ENCODE measurements at regions not wholly inside any gene's neighbourhood (a gene's known extent, or its start where the extent isn't known, plus 50 kb on each side); places are given as distances from the start of the nearest gene placed in this dataset.

- H3K27ac ChIP-seq (ENCODE audit: low read depth, low read length): no peak overlapping the region
- DNase-seq (ENCODE audit: low read depth in 4 of 6, low spot score in 6 of 6): no peak
- peaks cover 1% of the 10 kb centered on the region for H3K9me3 ChIP-seq (ENCODE audit: control insufficient read depth, insufficient read depth, low read length)
- H3K4me3 ChIP-seq (ENCODE audit: low read depth, low read length): no peak overlapping the region
- H3K27me3 ChIP-seq (ENCODE audit: control insufficient read depth, insufficient read depth, low read length): no peaks in the 10 kb centered on the region
- H3K4me1 ChIP-seq (ENCODE audit: control insufficient read depth, insufficient read depth, low read length): no peaks in the 10 kb centered on the region
- 65% methylated on average over 2 of the region's 5 CpGs for WGBS (ENCODE audit: insufficient coverage)
- no peaks in the 10 kb centered on the region for H3K36me3 ChIP-seq (ENCODE audit: control insufficient read depth, insufficient read depth, low read length)
These were observed 154.8 kb upstream of the TOM1L1 start for GRCh38 chr17:54745862-54746261.

- no CpG with 5 or more reads among the region's 1 CpG for WGBS (ENCODE audit: insufficient coverage)
- no peak for DNase-seq (ENCODE audit: low read depth in 4 of 6, low spot score in 6 of 6)
- H3K4me1 ChIP-seq (ENCODE audit: control insufficient read depth, insufficient read depth, low read length): no peaks in the 10 kb centered on the region
- no peak overlapping the region for H3K27ac ChIP-seq (ENCODE audit: low read depth, low read length)
- no peaks in the 10 kb centered on the region for H3K27me3 ChIP-seq (ENCODE audit: control insufficient read depth, insufficient read depth, low read length)
- H3K4me3 ChIP-seq (ENCODE audit: low read depth, low read length): no peak overlapping the region
- peaks cover 1% of the 10 kb centered on the region for H3K9me3 ChIP-seq (ENCODE audit: control insufficient read depth, insufficient read depth, low read length)
- H3K36me3 ChIP-seq (ENCODE audit: control insufficient read depth, insufficient read depth, low read length): no peaks in the 10 kb centered on the region
These were observed 151.5 kb upstream of the TOM1L1 start for GRCh38 chr17:54749157-54749556.

- no peak for DNase-seq (ENCODE audit: low read depth in 4 of 6, low spot score in 6 of 6)
- 79% methylated on average over 10 of the region's 15 CpGs for WGBS (ENCODE audit: insufficient coverage)
- H3K4me1 ChIP-seq (ENCODE audit: control insufficient read depth, insufficient read depth, low read length): no peaks in the 10 kb centered on the region
- H3K27me3 ChIP-seq (ENCODE audit: control insufficient read depth, insufficient read depth, low read length): no peaks in the 10 kb centered on the region
- H3K9me3 ChIP-seq (ENCODE audit: control insufficient read depth, insufficient read depth, low read length): no peaks in the 10 kb centered on the region
- no peak overlapping the region for H3K4me3 ChIP-seq (ENCODE audit: low read depth, low read length)
- no peak overlapping the region for H3K27ac ChIP-seq (ENCODE audit: low read depth, low read length)
- no peaks in the 10 kb centered on the region for H3K36me3 ChIP-seq (ENCODE audit: control insufficient read depth, insufficient read depth, low read length)
These were observed 146.1 kb upstream of the TOM1L1 start for GRCh38 chr17:54754560-54754959.

GRCh38 chr17:54760836-54761235, 139.8 kb upstream of the TOM1L1 start:
- Histone ChIP-seq H3K9me3 (ENCODE audit: control insufficient read depth, insufficient read depth, low read length) (no peaks in the 10 kb centered on the region), H3K4me1 (ENCODE audit: control insufficient read depth, insufficient read depth, low read length) (no peaks in the 10 kb centered on the region), H3K36me3 (ENCODE audit: control insufficient read depth, insufficient read depth, low read length) (no peaks in the 10 kb centered on the region), H3K4me3 (ENCODE audit: low read depth, low read length) (no peak overlapping the region), H3K27ac (ENCODE audit: low read depth, low read length) (no peak overlapping the region), H3K27me3 (ENCODE audit: control insufficient read depth, insufficient read depth, low read length) (no peaks in the 10 kb centered on the region)
- DNase-seq (ENCODE audit: low read depth in 4 of 6, low spot score in 6 of 6): no peak
- WGBS (ENCODE audit: insufficient coverage): no CpG with 5 or more reads among the region's 3 CpGs

GRCh38 chr17:54770836-54771235, 129.8 kb upstream of the TOM1L1 start:
- Histone ChIP-seq H3K27ac (ENCODE audit: low read depth, low read length) (no peak overlapping the region), H3K36me3 (ENCODE audit: control insufficient read depth, insufficient read depth, low read length) (no peaks in the 10 kb centered on the region), H3K4me3 (ENCODE audit: low read depth, low read length) (no peak overlapping the region), H3K27me3 (ENCODE audit: control insufficient read depth, insufficient read depth, low read length) (no peaks in the 10 kb centered on the region), H3K9me3 (ENCODE audit: control insufficient read depth, insufficient read depth, low read length) (no peaks in the 10 kb centered on the region), H3K4me1 (ENCODE audit: control insufficient read depth, insufficient read depth, low read length) (no peaks in the 10 kb centered on the region)
- DNase-seq (ENCODE audit: low read depth in 4 of 6, low spot score in 6 of 6): peak in 1 of 6 donors; percentile 67
- WGBS (ENCODE audit: insufficient coverage): no CpG with 5 or more reads among the region's 2 CpGs

- no peaks in the 10 kb centered on the region for H3K36me3 ChIP-seq (ENCODE audit: control insufficient read depth, insufficient read depth, low read length)
- no peaks in the 10 kb centered on the region for H3K27me3 ChIP-seq (ENCODE audit: control insufficient read depth, insufficient read depth, low read length)
- WGBS (ENCODE audit: insufficient coverage): no CpG with 5 or more reads among the region's 1 CpG
- no peak overlapping the region for H3K4me3 ChIP-seq (ENCODE audit: low read depth, low read length)
- no peaks in the 10 kb centered on the region for H3K9me3 ChIP-seq (ENCODE audit: control insufficient read depth, insufficient read depth, low read length)
- DNase-seq (ENCODE audit: low read depth in 4 of 6, low spot score in 6 of 6): no peak
- H3K27ac ChIP-seq (ENCODE audit: low read depth, low read length): no peak overlapping the region
- H3K4me1 ChIP-seq (ENCODE audit: control insufficient read depth, insufficient read depth, low read length): no peaks in the 10 kb centered on the region
These were observed 129.2 kb upstream of the TOM1L1 start for GRCh38 chr17:54771409-54771915.

- H3K36me3 ChIP-seq (ENCODE audit: control insufficient read depth, insufficient read depth, low read length): no peaks in the 10 kb centered on the region
- H3K27me3 ChIP-seq (ENCODE audit: control insufficient read depth, insufficient read depth, low read length): no peaks in the 10 kb centered on the region
- no peak overlapping the region for H3K27ac ChIP-seq (ENCODE audit: low read depth, low read length)
- 100% methylated on average over 2 of the region's 2 CpGs for whole genome bisulfite sequencing (ENCODE audit: insufficient coverage)
- H3K4me1 ChIP-seq (ENCODE audit: control insufficient read depth, insufficient read depth, low read length): no peaks in the 10 kb centered on the region
- no peak for DNase-seq (ENCODE audit: low read depth in 4 of 6, low spot score in 6 of 6)
- no peak overlapping the region for H3K4me3 ChIP-seq (ENCODE audit: low read depth, low read length)
- no peaks in the 10 kb centered on the region for H3K9me3 ChIP-seq (ENCODE audit: control insufficient read depth, insufficient read depth, low read length)
These were observed 120.4 kb upstream of the TOM1L1 start for GRCh38 chr17:54780238-54780637.

- no peaks in the 10 kb centered on the region for H3K36me3 ChIP-seq (ENCODE audit: control insufficient read depth, insufficient read depth, low read length)
- H3K4me3 ChIP-seq (ENCODE audit: low read depth, low read length): no peak overlapping the region
- H3K27ac ChIP-seq (ENCODE audit: low read depth, low read length): no peak overlapping the region
- no peaks in the 10 kb centered on the region for H3K27me3 ChIP-seq (ENCODE audit: control insufficient read depth, insufficient read depth, low read length)
- WGBS (ENCODE audit: insufficient coverage): 84% methylated on average over 3 of the region's 3 CpGs
- H3K4me1 ChIP-seq (ENCODE audit: control insufficient read depth, insufficient read depth, low read length): no peaks in the 10 kb centered on the region
- no peak for DNase-seq (ENCODE audit: low read depth in 4 of 6, low spot score in 6 of 6)
- no peaks in the 10 kb centered on the region for H3K9me3 ChIP-seq (ENCODE audit: control insufficient read depth, insufficient read depth, low read length)
These were observed 119.3 kb upstream of the TOM1L1 start for GRCh38 chr17:54781389-54781788.

GRCh38 chr17:54784305-54784704, 116.3 kb upstream of the TOM1L1 start:
- Histone ChIP-seq H3K36me3 (ENCODE audit: control insufficient read depth, insufficient read depth, low read length) (no peaks in the 10 kb centered on the region), H3K4me1 (ENCODE audit: control insufficient read depth, insufficient read depth, low read length) (no peaks in the 10 kb centered on the region), H3K27me3 (ENCODE audit: control insufficient read depth, insufficient read depth, low read length) (no peaks in the 10 kb centered on the region), H3K9me3 (ENCODE audit: control insufficient read depth, insufficient read depth, low read length) (no peaks in the 10 kb centered on the region), H3K27ac (ENCODE audit: low read depth, low read length) (no peak overlapping the region), H3K4me3 (ENCODE audit: low read depth, low read length) (no peak overlapping the region)
- WGBS (ENCODE audit: insufficient coverage): 60% methylated on average over 1 of the region's 3 CpGs
- DNase-seq (ENCODE audit: low read depth in 4 of 6, low spot score in 6 of 6): peak in 1 of 6 donors; percentile 33

GRCh38 chr17:54785643-54786268, 114.9 kb upstream of the TOM1L1 start:
- no peaks in the 10 kb centered on the region for H3K36me3 ChIP-seq (ENCODE audit: control insufficient read depth, insufficient read depth, low read length)
- 43% methylated on average over 4 of the region's 8 CpGs for WGBS (ENCODE audit: insufficient coverage)
- no peak overlapping the region for H3K4me3 ChIP-seq (ENCODE audit: low read depth, low read length)
- H3K27ac ChIP-seq (ENCODE audit: low read depth, low read length): no peak overlapping the region
- no peaks in the 10 kb centered on the region for H3K9me3 ChIP-seq (ENCODE audit: control insufficient read depth, insufficient read depth, low read length)
- H3K27me3 ChIP-seq (ENCODE audit: control insufficient read depth, insufficient read depth, low read length): no peaks in the 10 kb centered on the region
- no peaks in the 10 kb centered on the region for H3K4me1 ChIP-seq (ENCODE audit: control insufficient read depth, insufficient read depth, low read length)
- DNase-seq (ENCODE audit: low read depth in 4 of 6, low spot score in 6 of 6): peak in 2 of 6 donors; percentile 80 to 91
